ENCODE measurements at regions not wholly inside any gene's neighbourhood (a gene's known extent, or its start where the extent isn't known, plus 50 kb on each side); places are given as distances from the start of the nearest gene placed in this dataset.

DNA sequence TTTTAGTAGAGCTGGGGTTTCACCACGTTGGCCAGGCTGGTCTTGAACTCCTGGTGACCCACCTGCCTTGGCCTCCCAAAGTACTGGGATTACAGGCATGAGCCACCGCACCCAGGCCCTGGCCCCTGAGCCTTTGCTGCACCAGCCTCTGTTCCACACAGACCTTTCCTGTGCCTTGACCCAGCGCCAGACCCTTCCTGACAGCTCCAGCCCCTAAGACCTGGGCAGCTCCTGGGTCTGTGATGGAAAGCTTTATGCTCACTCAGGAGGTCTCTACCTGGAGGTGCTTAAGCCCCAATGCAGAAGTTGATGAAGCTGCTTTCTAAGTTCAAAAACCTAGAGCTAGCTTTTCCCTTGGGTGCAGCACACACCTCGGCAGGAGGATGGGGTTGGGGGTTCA lies 58.8 kb upstream of the NEK6 start:
- TF ChIP-seq, protein P1, sequence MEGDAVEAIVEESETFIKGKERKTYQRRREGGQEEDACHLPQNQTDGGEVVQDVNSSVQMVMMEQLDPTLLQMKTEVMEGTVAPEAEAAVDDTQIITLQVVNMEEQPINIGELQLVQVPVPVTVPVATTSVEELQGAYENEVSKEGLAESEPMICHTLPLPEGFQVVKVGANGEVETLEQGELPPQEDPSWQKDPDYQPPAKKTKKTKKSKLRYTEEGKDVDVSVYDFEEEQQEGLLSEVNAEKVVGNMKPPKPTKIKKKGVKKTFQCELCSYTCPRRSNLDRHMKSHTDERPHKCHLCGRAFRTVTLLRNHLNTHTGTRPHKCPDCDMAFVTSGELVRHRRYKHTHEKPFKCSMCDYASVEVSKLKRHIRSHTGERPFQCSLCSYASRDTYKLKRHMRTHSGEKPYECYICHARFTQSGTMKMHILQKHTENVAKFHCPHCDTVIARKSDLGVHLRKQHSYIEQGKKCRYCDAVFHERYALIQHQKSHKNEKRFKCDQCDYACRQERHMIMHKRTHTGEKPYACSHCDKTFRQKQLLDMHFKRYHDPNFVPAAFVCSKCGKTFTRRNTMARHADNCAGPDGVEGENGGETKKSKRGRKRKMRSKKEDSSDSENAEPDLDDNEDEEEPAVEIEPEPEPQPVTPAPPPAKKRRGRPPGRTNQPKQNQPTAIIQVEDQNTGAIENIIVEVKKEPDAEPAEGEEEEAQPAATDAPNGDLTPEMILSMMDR (conservative IDR thresholded peaks at IDR 0.05; ENCODE audit: low read length) = no peak
- TF ChIP-seq EZH2phosphoT487 (IDR thresholded peaks at IDR 0.05; ENCODE audit: borderline replicate concordance, low read depth, low read length) = no peak

DNA sequence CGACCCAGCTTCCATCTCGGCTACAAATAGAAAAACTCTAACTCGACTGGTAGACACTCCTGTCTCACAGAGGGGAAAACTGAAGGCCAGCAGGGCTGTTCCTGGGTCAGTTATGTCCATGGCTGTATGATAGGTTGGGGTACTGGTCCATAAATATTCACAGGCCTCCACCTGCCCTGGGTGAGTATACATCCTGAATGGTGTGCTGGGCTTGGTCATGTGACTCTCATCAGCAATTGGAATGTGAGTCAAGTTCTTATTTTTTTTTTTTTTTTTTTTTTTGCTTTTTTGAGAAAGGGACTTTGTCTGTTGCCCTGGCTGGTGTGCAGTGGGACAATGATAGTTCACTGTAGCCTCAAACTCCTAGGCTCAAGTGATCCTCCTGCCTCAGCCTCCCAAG lies 58.3 kb upstream of the NEK6 start:
- no peak overlapping the region for H2AFZ ChIP-seq (ENCODE audit: low read length)
- CTCF ChIA-PET (ENCODE audit: unreplicated experiment) = interaction anchor here (0.6 kb wide), 1 partner anchor 125 kb away, joined by 3 read pairs; no protein-coding TSS in a partner anchor
- intact Hi-C loops (cut with micrococcal nuclease; ENCODE audit: unreplicated experiment) = no loop called here
- no peaks in the 10 kb centered on the region for H3K36me3 ChIP-seq (ENCODE audit: insufficient read depth, low read length)
- H3K9me3 ChIP-seq (ENCODE audit: low read length) = peaks cover 13% of the 10 kb centered on the region; the same call in 1 of the 2 replicates
- H3K9me2 ChIP-seq (ENCODE audit: insufficient read depth, low read length) = no peaks in the 10 kb centered on the region
- POLR2A ChIA-PET = interaction anchor here (0.6 kb wide), 1 partner anchor 25 kb away, joined by 3 read pairs; no protein-coding TSS in a partner anchor
- no peak overlapping the region for H3K4me3 ChIP-seq (ENCODE audit: low read depth, low read length, poor library complexity, severe bottlenecking)
- no TSS peak for BruUV-seq (replicated peaks)
- H3K79me2 ChIP-seq (ENCODE audit: insufficient read depth, low read depth, low read length) = no peaks in the 10 kb centered on the region
- H3K4me2 ChIP-seq (ENCODE audit: low read length) = no peak overlapping the region
- DNase-seq (ENCODE audit: low spot score) = no peak
- H3K4me1 ChIP-seq (ENCODE audit: insufficient read depth, low read length, poor library complexity, severe bottlenecking) = peaks cover 74% of the 10 kb centered on the region
- H4K20me1 ChIP-seq (ENCODE audit: insufficient read depth, low read length) = no peaks in the 10 kb centered on the region
- H3K27ac ChIP-seq (ENCODE audit: low read depth, low read length, poor library complexity, severe bottlenecking) = no peak overlapping the region
- TF ChIP-seq EZH2phosphoT487 (IDR thresholded peaks at IDR 0.05; ENCODE audit: borderline replicate concordance, low read depth, low read length) = no peak
- TF ChIP-seq, protein P1 (conservative IDR thresholded peaks at IDR 0.05; ENCODE audit: low read length) = no peak

More for the DNA sequence above, 58.8 kb upstream of the NEK6 start:
- H3K4me2 ChIP-seq (ENCODE audit: low read length) = no peak overlapping the region
- H3K36me3 ChIP-seq (ENCODE audit: insufficient read depth, low read length) = no peaks in the 10 kb centered on the region
- H2AFZ ChIP-seq (ENCODE audit: low read length) = no peak overlapping the region
- no peak overlapping the region for H3K4me3 ChIP-seq (ENCODE audit: low read depth, low read length, poor library complexity, severe bottlenecking)
- ChIA-PET POLR2A (interaction anchor here (0.5 to 0.6 kb wide), 2 partner anchors 25 to 26 kb away, joined by 3 read pairs; no protein-coding TSS in a partner anchor), CTCF (ENCODE audit: unreplicated experiment) (interaction anchor here (0.5 to 0.6 kb wide), 2 partner anchors 34 to 126 kb away, joined by 3 to 5 read pairs; no protein-coding TSS in a partner anchor)
- peaks cover 69% of the 10 kb centered on the region for H3K4me1 ChIP-seq (ENCODE audit: insufficient read depth, low read length, poor library complexity, severe bottlenecking)
- H4K20me1 ChIP-seq (ENCODE audit: insufficient read depth, low read length) = no peaks in the 10 kb centered on the region
- intact Hi-C loops (cut with micrococcal nuclease; ENCODE audit: unreplicated experiment) = no loop called here
- no TSS peak for BruUV-seq (replicated peaks)
- DNase-seq (ENCODE audit: low spot score) = no peak
- H3K9me3 ChIP-seq (ENCODE audit: low read length) = peaks cover 18% of the 10 kb centered on the region; the same call in 1 of the 2 replicates
- no peak overlapping the region for H3K27ac ChIP-seq (ENCODE audit: low read depth, low read length, poor library complexity, severe bottlenecking)
- H3K79me2 ChIP-seq (ENCODE audit: insufficient read depth, low read depth, low read length) = no peaks in the 10 kb centered on the region
- no peaks in the 10 kb centered on the region for H3K9me2 ChIP-seq (ENCODE audit: insufficient read depth, low read length)

DNA sequence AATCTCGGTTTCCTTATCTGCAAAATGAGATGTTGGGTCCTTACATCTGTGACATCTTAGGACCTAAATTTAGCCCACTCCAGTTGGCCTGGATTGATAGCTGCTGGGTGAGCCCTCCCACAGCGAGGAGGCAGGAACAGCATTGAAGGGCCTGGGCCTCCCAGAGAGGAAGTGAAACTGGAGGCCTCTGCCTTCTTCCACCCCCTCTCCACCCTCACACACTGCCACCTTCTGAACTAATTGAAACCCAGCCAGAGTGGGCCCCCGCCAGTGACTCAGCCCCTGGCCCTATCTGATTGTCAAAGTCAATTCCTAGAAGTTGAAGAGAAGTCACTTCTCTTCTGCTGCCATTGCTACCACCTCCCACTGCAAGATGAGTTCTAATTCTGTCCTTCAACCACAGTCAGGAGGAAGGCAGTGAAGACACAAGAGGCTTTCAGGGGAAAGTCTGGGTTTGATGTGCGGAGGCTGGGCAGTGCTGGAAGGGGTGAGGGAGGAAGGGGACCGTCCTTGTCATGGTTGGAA lies 55.2 kb upstream of the NEK6 start:
- Histone ChIP-seq H4K20me1 (ENCODE audit: insufficient read depth, low read length) (no peaks in the 10 kb centered on the region), H3K36me3 (ENCODE audit: insufficient read depth, low read length) (no peaks in the 10 kb centered on the region), H3K4me2 (ENCODE audit: low read length) (peak overlapping the region; percentile 74), H2AFZ (ENCODE audit: low read length) (peak overlapping the region; percentile 54; the same call in 1 of the 2 replicates), H3K79me2 (ENCODE audit: insufficient read depth, low read depth, low read length) (no peaks in the 10 kb centered on the region), H3K4me3 (ENCODE audit: low read depth, low read length, poor library complexity, severe bottlenecking) (peak overlapping the region; percentile 35), H3K4me1 (ENCODE audit: insufficient read depth, low read length, poor library complexity, severe bottlenecking) (peaks cover 95% of the 10 kb centered on the region), H3K27ac (ENCODE audit: low read depth, low read length, poor library complexity, severe bottlenecking) (peak overlapping the region; percentile 79), H3K9me3 (ENCODE audit: low read length) (no peaks in the 10 kb centered on the region; the same call in 1 of the 2 replicates), H3K9me2 (ENCODE audit: insufficient read depth, low read length) (no peaks in the 10 kb centered on the region)
- POLR2A ChIA-PET = interaction anchor here (0.5 to 1.3 kb wide), 5 partner anchors 8 to 1064 kb away, joined by 3 read pairs; no protein-coding TSS in a partner anchor
- intact Hi-C loops (cut with micrococcal nuclease; ENCODE audit: unreplicated experiment) = loop anchor here (1.0 to 2.0 kb wide), 3 partner anchors 16 to 76 kb away; no protein-coding TSS in a partner anchor
- no TSS peak for BruUV-seq (replicated peaks)
- CTCF ChIA-PET (ENCODE audit: unreplicated experiment) = no interaction called here
- no peak for TF ChIP-seq EZH2phosphoT487 (IDR thresholded peaks at IDR 0.05; ENCODE audit: borderline replicate concordance, low read depth, low read length)
- TF ChIP-seq, protein P1 (conservative IDR thresholded peaks at IDR 0.05; ENCODE audit: low read length) = peak; percentile 57; the same call in 1 of the 2 replicates
- peak; percentile 95 for DNase-seq (ENCODE audit: low spot score)

Data from OCI-LY7 (cell line).